Thyroid gland (tissue), 4 donors: ENCODE measurements at regions not wholly inside any gene's neighbourhood (a gene's known extent, or its start where the extent isn't known, plus 50 kb on each side); places are given as distances from the start of the nearest gene placed in this dataset.

ENCODE experiments used
- POLR2A ChIP-seq, 2 donors: fragments of 450-650 bp; IDR thresholded peaks; one replicate each; pipeline ENCODE4 v1.6.1; 2017; ENCODE audit warnings: antibody characterized with exemption in 2 of 2, mild to moderate bottlenecking in 2 of 2, moderate library complexity in 1 of 2
- TF ChIP-seq, protein P1 (sequence below), 6 experiments: fragments of 200-600 bp in 3 of 6; fragments of 450-650 bp in 3 of 6; sonication (generic) in 3 of 6; IDR thresholded peaks; one replicate each; pipeline ENCODE4 v1.5.1; 2016 to 2019; ENCODE audit warnings: antibody characterized with exemption in 6 of 6, mild to moderate bottlenecking in 2 of 6, inconsistent platforms in 1 of 6, moderate library complexity in 1 of 6

DNA sequence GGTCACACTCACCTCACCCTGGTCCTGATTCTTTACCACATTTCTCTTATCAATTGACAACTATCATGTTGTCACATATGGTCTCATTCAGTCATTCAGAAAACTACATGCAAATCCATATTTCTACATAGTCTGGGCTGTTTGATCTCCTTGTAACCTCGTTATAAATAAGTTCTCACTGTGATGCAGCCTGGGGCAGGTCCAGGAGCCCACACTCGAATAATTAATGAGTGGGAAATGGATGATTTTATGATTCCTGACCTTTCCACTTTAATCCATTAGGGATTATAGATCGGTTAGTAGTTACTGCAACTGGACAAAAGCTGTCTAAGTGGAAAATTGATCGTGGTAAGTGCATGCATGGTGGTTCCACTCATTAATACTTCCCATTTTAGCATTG is 636.3 kb upstream of the TENM4 start:
- TF ChIP-seq, protein P1, sequence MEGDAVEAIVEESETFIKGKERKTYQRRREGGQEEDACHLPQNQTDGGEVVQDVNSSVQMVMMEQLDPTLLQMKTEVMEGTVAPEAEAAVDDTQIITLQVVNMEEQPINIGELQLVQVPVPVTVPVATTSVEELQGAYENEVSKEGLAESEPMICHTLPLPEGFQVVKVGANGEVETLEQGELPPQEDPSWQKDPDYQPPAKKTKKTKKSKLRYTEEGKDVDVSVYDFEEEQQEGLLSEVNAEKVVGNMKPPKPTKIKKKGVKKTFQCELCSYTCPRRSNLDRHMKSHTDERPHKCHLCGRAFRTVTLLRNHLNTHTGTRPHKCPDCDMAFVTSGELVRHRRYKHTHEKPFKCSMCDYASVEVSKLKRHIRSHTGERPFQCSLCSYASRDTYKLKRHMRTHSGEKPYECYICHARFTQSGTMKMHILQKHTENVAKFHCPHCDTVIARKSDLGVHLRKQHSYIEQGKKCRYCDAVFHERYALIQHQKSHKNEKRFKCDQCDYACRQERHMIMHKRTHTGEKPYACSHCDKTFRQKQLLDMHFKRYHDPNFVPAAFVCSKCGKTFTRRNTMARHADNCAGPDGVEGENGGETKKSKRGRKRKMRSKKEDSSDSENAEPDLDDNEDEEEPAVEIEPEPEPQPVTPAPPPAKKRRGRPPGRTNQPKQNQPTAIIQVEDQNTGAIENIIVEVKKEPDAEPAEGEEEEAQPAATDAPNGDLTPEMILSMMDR (IDR thresholded peaks at IDR 0.05): no peak
- TF ChIP-seq POLR2A (IDR thresholded peaks at IDR 0.05): no peak
